NK-92 (cell line): ENCODE measurements at regions not wholly inside any gene's neighbourhood (a gene's known extent, or its start where the extent isn't known, plus 50 kb on each side); places are given as distances from the start of the nearest gene placed in this dataset.

ENCODE experiments used
- DNase-seq: peaks from one replicate; lab custom pipeline; 2025; ENCODE audit not compliant: unreplicated experiment; lab: John Stamatoyannopoulos, UW

DNA sequence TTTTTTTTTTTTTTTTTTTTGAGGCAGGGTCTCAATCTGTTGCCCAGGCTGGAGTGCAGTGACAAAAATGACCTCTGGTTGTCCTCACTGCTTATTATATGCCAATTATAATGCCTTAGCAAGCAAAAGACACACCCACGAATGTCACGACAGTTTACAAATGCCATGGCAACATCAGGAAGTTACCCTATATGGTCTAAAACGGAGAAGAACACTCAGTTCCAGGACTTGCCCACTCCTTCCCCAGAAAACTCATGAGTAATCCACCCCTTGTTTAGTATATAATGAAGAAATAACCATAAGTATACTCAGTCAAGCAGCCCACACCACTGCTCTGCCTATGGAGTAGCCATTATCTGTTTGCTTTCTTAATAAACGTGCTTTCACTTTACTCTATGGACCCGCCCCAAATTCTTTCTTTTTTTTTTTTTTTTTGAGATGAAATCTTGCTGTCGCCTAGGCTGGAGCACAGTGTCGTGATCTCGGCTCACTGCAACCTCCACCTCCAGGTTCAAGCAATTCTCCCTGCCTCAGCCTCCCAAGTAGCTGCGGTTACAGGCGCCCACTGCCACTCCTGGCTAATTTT lies 106.2 kb downstream of the SMIM20 start:
- DNase-seq = no peak

DNA sequence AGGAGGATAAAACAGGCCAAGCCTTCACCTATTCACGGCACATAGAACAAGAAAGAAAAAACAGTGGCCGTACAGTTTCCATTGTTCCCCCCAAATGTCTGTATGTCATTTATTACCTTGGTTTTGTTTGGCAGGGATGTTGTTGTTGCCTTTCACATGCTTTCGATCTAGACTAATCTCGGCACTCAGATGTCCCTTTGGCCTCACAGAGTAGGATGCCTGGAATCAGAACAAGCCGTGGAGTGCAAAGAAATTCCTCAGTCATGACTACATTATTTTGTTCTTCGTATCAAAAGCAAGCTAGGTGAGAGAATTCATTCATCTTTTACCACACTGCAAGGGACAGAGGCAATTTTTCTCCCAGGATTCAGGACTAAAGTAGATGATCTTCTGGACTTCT lies 106.9 kb downstream of the SMIM20 start:
- DNase-seq = no peak

GRCh38 chr4:26021417-26022345 lies 107.7 kb downstream of the SMIM20 start:
- no peak for DNase-seq

GRCh38 chr4:26022346-26023202 lies 108.6 kb downstream of the SMIM20 start:
- no peak for DNase-seq

- no peak for DNase-seq
Measured at GRCh38 chr4:26023203-26023972, 109.4 kb downstream of the SMIM20 start.

DNA sequence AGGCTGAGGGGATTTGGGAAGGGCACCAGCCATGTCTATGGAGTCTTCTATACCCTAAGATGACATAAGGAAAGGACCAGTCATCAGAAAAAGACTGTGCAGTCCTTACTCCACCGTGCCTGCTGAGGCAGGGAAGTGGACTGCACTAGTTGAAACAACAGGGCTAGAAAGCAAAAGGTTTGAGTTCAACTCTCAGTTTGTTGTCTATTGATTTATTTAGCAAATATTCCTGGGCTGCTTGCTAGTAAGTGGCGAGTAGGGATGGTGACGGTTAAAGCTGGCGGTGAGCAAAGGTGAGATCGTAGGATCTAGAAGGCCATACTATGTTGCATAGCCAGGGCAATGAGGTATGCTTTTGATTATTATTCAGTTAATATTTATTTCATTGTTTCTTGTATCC lies 110.1 kb downstream of the SMIM20 start:
- no peak for DNase-seq

GRCh38 chr4:26028133-26028792 lies 114.2 kb downstream of the SMIM20 start:
- DNase-seq = no peak

GRCh38 chr4:26028793-26029567 lies 115.0 kb downstream of the SMIM20 start:
- no peak for DNase-seq

GRCh38 chr4:26029568-26030131 lies 115.6 kb downstream of the SMIM20 start:
- DNase-seq = no peak

DNA sequence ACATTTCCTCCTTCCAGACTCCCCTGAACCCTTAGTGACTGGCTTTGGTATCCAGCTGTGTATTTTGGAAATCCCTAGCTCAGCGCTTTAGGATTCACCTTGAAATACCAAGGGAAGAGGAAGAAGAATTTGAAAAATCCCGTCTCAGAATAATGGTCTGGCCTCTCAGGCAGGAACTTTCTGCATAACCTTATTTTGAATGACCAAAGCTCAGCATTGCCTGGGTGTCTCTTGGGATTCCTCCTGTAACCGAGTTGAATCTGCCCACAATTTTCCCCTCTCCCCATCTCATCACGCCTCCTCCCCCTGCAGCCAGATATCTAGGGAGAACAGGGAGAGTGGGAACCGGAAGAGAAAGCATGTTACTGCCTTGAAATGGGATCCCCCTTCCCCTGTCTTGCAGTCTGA lies 116.2 kb downstream of the SMIM20 start:
- DNase-seq = no peak

GRCh38 chr4:26030780-26031179 lies 116.8 kb downstream of the SMIM20 start:
- DNase-seq = no peak

- no peak for DNase-seq
Measured at GRCh38 chr4:26031704-26032103, 117.7 kb downstream of the SMIM20 start.

DNA sequence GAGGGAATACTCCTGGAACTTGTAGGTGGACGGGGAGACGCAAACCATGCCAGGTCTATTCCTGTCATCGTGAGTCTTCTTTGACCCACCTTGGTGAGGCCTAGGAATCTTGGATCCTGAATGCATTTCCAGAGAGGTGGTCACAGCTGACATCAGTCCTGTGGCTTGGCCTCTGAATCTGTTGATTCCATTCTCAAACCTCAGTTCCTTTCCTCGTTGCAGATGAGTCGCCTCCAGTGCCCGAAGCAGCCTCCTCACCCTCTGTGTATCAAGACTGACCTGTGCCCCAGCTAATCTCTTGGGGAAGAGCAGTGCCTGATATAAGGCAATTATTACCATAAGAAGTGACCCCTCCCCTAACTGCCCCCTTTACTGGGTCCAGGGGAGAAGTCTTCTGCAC lies 118.1 kb downstream of the SMIM20 start:
- no peak for DNase-seq

GRCh38 chr4:26032630-26033317 lies 118.8 kb downstream of the SMIM20 start:
- no peak for DNase-seq

GRCh38 chr4:26033389-26033788 lies 119.4 kb downstream of the SMIM20 start:
- DNase-seq = no peak

DNA sequence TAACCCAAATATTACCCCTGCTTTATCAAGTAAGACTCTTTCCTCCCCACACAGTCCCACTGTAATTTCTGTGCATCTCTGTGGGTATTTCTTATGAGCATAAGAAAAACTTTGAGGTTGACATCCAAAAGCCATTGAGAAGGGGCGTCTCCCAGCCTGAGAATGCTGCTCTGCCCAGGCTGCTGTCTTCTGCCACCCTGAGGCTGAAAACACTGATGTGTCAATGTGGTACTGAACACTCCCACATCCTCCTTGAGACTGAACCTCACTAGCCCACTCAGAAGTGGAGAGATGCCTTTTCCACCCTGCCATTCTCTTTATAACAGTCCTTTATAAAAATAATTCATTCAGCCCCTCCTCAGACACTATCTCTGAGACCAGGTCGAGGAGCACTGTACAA lies 120.8 kb downstream of the SMIM20 start:
- DNase-seq = no peak

DNA sequence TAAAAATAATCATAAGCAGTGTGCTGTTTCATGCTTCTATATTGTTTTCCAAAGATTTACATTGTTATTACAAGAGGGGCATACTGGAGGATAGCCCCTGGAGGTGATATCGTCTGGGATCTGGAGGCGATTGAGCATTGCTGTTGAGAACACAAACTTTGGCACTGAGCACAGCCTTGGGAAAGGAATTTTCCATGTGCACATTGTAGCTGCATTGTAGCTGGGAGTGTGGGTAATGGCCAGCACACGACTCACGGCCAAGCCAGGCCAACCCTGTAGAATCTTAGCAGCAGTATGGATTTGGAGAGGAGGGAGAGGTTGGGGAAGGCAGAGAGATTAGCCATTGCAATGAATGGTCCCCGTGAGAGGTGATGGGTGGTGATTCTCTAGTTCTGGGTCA lies 121.9 kb downstream of the SMIM20 start:
- DNase-seq = no peak

- no peak for DNase-seq
Measured at GRCh38 chr4:26039639-26040359, 125.8 kb downstream of the SMIM20 start.
